ENCODE measurements at regions not wholly inside any gene's neighbourhood (a gene's known extent, or its start where the extent isn't known, plus 50 kb on each side); places are given as distances from the start of the nearest gene placed in this dataset.

DNA sequence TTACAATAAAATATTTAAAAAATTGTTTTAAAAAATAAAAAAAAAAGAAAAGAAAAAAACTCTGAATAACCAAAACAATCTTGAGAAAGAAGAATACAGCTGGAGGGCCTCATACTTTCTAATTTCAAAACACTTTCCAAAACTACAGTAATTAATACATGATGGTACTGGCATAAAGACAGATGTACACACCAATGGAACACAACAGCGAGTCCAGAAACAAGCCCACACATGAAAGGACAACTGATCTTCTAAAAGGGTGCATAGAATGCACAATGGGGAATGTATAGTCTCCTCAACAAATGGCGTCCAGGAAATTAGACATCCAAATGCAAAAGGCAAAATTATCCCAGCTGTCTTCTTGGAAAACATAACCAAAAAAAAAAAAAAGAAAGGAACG, 99.6 kb downstream of the LURAP1L start:
- TF ChIP-seq CBX2 (IDR thresholded peaks at IDR 0.05; ENCODE audit: borderline replicate concordance, low read depth) = no peak
- TF ChIP-seq CTCF (IDR thresholded peaks at IDR 0.05) = no peak
- TF ChIP-seq, protein P1, sequence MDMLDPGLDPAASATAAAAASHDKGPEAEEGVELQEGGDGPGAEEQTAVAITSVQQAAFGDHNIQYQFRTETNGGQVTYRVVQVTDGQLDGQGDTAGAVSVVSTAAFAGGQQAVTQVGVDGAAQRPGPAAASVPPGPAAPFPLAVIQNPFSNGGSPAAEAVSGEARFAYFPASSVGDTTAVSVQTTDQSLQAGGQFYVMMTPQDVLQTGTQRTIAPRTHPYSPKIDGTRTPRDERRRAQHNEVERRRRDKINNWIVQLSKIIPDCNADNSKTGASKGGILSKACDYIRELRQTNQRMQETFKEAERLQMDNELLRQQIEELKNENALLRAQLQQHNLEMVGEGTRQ (IDR thresholded peaks at IDR 0.05) = no peak
- TF ChIP-seq FOXS1 (CRISPR knock-in tag; IDR thresholded peaks at IDR 0.05) = no peak
- no peak for TF ChIP-seq HOXA7 (CRISPR knock-in tag; IDR thresholded peaks at IDR 0.05)
- TF ChIP-seq CEBPB (IDR thresholded peaks at IDR 0.05) = no peak
- no peak for TF ChIP-seq ZNF302 (CRISPR knock-in tag; IDR thresholded peaks at IDR 0.05)
- no peak for TF ChIP-seq ATOH8 (CRISPR knock-in tag; IDR thresholded peaks at IDR 0.05; ENCODE audit: low read depth)
- TF ChIP-seq TP53 (CRISPR knock-in tag; IDR thresholded peaks at IDR 0.05) = no peak
- no peak for TF ChIP-seq EHMT2 (IDR thresholded peaks at IDR 0.05; ENCODE audit: low read depth)
- TF ChIP-seq E2F6 (IDR thresholded peaks at IDR 0.05; ENCODE audit: borderline replicate concordance, low read depth) = no peak
- TF ChIP-seq NPAS2 (CRISPR knock-in tag; IDR thresholded peaks at IDR 0.05; ENCODE audit: borderline replicate concordance) = no peak
- no peak for TF ChIP-seq SMC3 (IDR thresholded peaks at IDR 0.05)
- no peak for TF ChIP-seq RARB (CRISPR knock-in tag; IDR thresholded peaks at IDR 0.05)
- TF ChIP-seq PBX3 (IDR thresholded peaks at IDR 0.05) = no peak
- TF ChIP-seq ZFP36 (IDR thresholded peaks at IDR 0.05; ENCODE audit: borderline replicate concordance, partially characterized antibody) = no peak
- TF ChIP-seq KDM1A (IDR thresholded peaks at IDR 0.05; ENCODE audit: low read depth) = no peak
- no peak for TF ChIP-seq BHLHE40 (IDR thresholded peaks at IDR 0.05; ENCODE audit: low read depth, low read length)
- no peak for TF ChIP-seq JUN (IDR thresholded peaks at IDR 0.05)
- TF ChIP-seq POLR2A (IDR thresholded peaks at IDR 0.05; ENCODE audit: low read length) = no peak
- DNase-seq (ENCODE audit: low read depth in 1 of 2, low spot score in 1 of 2) (no peak), ATAC-seq (no peak), FAIRE-seq (no peak)
- POLR2A ChIA-PET = no interaction called here
- H3K27ac ChIP-seq = no peak overlapping the region
- no peak overlapping the region for H3K4me2 ChIP-seq
- H3K9me3 ChIP-seq = no peaks in the 10 kb centered on the region; the same call in 2 of the 3 replicates
- H3K4me3 ChIP-seq = no peak overlapping the region
- 74% methylated on average over 3 of the region's 3 CpGs for WGBS (ENCODE audit: missing lambda C conversion rate)
- peaks cover 16% of the 10 kb centered on the region; the same call in 2 of the 3 replicates for H3K4me1 ChIP-seq
- CTCF ChIA-PET = interaction anchor here (0.9 kb wide), 1 partner anchor 98 kb away, joined by 8 read pairs; no protein-coding TSS in a partner anchor

DNA sequence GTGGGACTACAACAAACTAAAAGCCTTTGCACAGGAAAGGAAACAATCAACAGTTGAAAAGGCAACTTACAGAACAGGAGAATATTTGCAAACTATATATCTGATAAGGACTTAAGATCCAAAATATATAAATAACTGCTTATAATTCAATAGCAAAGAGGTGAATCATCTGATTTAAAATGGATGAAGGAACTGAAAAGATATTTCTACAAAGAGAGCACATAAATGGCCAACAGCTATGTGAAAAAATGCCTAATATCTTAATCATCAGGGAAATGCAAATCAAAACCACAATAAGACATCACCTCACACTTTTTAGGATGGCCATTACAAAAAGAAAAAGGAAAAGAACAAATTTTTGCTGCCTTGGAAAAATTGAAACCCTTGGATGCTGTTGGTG, 100.4 kb downstream of the LURAP1L start:
- ChIA-PET POLR2A (interaction anchor here (0.7 kb wide), 1 partner anchor 99 kb away, joined by 3 read pairs; no protein-coding TSS in a partner anchor), CTCF (interaction anchor here (0.8 to 1.2 kb wide), 3 partner anchors 9 to 99 kb away, joined by 3 to 4 read pairs (median 3); no protein-coding TSS in a partner anchor)
- Histone ChIP-seq H3K27ac (no peak overlapping the region), H3K4me3 (no peak overlapping the region), H3K4me1 (peaks cover 21% of the 10 kb centered on the region; the same call in 2 of the 3 replicates), H3K4me2 (no peak overlapping the region), H3K9me3 (no peaks in the 10 kb centered on the region)
- FAIRE-seq (no peak), ATAC-seq (no peak), DNase-seq (ENCODE audit: low read depth in 1 of 2, low spot score in 1 of 2) (no peak)
- TF ChIP-seq PBX3 (IDR thresholded peaks at IDR 0.05) (no peak), PHF8 (IDR thresholded peaks at IDR 0.05; ENCODE audit: borderline replicate concordance, low read depth) (no peak), HEYL (CRISPR knock-in tag; IDR thresholded peaks at IDR 0.05) (no peak), ESRRA (IDR thresholded peaks at IDR 0.05; ENCODE audit: borderline replicate concordance, low read length) (no peak), CHD2 (IDR thresholded peaks at IDR 0.05; ENCODE audit: low read length, partially characterized antibody) (no peak), GATA3 (IDR thresholded peaks at IDR 0.05; ENCODE audit: borderline replicate concordance) (no peak)

Measured in A549 (cell line).